ENCODE measurements at regions not wholly inside any gene's neighbourhood (a gene's known extent, or its start where the extent isn't known, plus 50 kb on each side); places are given as distances from the start of the nearest gene placed in this dataset.

DNA sequence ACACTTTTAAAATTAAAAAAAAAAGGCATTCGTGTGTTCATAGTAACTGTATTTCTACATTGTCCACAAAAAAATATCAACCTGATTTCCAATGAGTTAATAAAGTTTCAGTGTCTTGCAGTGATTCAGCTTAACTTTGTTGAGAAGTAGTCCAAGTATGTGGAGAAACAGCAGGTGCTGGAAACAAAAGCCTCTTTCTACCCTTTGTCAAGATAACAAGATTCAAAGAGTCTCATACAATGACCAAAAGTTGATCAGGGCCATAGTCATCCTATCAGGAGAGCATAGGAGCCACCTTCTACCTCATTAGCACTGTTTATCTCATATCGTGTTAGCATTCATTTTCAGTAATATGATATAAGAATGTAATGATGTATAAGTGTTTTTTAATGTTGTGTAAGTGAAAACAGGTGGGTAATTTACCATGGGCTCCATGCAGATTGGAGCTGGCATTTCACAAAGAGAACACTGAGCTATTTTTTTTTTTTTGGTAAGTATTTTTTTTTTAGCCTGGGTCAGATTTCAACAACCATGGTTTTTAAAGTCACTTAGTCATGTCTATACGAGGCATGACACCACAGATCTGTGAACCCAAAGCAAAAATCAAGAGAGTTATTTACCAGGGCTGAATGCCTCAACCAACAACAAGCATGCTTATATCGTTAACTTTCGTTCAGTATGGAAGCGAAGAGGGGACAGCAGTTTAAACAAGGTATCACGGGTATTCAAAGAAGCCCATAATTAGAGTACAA, 165.0 kb upstream of the ZNF521 start:
- TF ChIP-seq, protein P1, sequence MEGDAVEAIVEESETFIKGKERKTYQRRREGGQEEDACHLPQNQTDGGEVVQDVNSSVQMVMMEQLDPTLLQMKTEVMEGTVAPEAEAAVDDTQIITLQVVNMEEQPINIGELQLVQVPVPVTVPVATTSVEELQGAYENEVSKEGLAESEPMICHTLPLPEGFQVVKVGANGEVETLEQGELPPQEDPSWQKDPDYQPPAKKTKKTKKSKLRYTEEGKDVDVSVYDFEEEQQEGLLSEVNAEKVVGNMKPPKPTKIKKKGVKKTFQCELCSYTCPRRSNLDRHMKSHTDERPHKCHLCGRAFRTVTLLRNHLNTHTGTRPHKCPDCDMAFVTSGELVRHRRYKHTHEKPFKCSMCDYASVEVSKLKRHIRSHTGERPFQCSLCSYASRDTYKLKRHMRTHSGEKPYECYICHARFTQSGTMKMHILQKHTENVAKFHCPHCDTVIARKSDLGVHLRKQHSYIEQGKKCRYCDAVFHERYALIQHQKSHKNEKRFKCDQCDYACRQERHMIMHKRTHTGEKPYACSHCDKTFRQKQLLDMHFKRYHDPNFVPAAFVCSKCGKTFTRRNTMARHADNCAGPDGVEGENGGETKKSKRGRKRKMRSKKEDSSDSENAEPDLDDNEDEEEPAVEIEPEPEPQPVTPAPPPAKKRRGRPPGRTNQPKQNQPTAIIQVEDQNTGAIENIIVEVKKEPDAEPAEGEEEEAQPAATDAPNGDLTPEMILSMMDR (IDR thresholded peaks at IDR 0.05) = no peak
- TF ChIP-seq POLR2A (IDR thresholded peaks at IDR 0.05) = no peak

All from ovary (tissue), 3 donors.